Astrocyte of the spinal cord (primary cell): ENCODE measurements at regions not wholly inside any gene's neighbourhood (a gene's known extent, or its start where the extent isn't known, plus 50 kb on each side); places are given as distances from the start of the nearest gene placed in this dataset.

Experiments
- DNase-seq: peaks from one replicate; pipeline ENCODE4 v3.0.0; 2011; ENCODE audit warnings: low read depth, low spot score
- H3K4me3 ChIP-seq: 2 replicates; pipeline ENCODE4 v1.5.1; 2011; ENCODE audit warnings: low read depth, mild to moderate bottlenecking, low read length, moderate library complexity
- in situ Hi-C: cut with HindIII; loops from 2 replicates; pipeline ENCODE4 v1.10.0; 2017; ENCODE audit warnings: low sequenced_read_pairs
- TF ChIP-seq, protein P1 (sequence below): IDR thresholded peaks from 2 replicates; pipeline ENCODE4 v1.5.1; 2012; ENCODE audit warnings: low read depth, mild to moderate bottlenecking, low read length, inconsistent platforms

DNA sequence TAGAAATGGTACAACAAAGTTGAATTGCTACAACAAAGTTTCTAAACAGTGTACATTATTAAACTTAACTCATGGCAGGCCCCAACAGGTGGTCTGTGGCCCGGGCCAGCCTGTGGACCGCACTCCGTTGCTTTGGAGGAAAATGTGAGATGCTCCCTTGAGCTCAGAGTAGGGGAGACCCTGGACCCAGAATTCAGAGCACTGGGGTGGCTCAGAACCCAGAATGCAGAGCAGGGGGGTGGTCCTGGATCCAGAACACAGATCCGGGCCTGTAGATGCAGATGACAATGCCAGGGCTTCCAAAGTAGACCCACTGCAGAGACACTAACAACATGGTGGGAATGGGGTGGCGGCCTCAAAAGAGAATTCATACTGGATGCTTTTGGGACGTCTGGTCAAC is 311.0 kb downstream of the NDUFA10 start:
- TF ChIP-seq, protein P1, sequence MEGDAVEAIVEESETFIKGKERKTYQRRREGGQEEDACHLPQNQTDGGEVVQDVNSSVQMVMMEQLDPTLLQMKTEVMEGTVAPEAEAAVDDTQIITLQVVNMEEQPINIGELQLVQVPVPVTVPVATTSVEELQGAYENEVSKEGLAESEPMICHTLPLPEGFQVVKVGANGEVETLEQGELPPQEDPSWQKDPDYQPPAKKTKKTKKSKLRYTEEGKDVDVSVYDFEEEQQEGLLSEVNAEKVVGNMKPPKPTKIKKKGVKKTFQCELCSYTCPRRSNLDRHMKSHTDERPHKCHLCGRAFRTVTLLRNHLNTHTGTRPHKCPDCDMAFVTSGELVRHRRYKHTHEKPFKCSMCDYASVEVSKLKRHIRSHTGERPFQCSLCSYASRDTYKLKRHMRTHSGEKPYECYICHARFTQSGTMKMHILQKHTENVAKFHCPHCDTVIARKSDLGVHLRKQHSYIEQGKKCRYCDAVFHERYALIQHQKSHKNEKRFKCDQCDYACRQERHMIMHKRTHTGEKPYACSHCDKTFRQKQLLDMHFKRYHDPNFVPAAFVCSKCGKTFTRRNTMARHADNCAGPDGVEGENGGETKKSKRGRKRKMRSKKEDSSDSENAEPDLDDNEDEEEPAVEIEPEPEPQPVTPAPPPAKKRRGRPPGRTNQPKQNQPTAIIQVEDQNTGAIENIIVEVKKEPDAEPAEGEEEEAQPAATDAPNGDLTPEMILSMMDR = no peak

DNA sequence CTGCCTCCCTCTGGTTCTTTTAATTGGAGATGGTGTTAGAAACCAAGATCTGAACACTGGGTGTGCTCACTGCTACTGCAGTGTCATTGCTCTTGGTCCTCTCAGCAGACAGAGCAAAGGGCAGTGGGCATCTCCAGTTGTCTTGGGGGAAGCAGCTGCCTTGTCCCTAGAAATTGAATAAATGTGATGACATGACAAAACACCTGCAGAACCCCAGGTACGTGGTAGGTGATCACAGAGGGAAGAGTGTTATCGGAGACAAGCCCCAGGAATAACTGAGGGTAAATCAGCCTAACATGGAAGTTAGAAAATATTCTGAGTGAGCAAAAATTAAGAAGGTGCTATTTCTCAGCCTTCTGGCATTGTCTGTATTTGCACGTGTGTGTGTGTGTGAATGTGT is 311.9 kb upstream of the HDAC4 start:
- no peak for DNase-seq
- H3K4me3 ChIP-seq = no peak overlapping the region
- TF ChIP-seq, protein P1 = no peak
- in situ Hi-C loops = no loop called here

More for the DNA sequence above, 311.0 kb downstream of the NDUFA10 start:
- H3K4me3 ChIP-seq = no peak overlapping the region
- no peak for DNase-seq
- in situ Hi-C loops = no loop called here

DNA sequence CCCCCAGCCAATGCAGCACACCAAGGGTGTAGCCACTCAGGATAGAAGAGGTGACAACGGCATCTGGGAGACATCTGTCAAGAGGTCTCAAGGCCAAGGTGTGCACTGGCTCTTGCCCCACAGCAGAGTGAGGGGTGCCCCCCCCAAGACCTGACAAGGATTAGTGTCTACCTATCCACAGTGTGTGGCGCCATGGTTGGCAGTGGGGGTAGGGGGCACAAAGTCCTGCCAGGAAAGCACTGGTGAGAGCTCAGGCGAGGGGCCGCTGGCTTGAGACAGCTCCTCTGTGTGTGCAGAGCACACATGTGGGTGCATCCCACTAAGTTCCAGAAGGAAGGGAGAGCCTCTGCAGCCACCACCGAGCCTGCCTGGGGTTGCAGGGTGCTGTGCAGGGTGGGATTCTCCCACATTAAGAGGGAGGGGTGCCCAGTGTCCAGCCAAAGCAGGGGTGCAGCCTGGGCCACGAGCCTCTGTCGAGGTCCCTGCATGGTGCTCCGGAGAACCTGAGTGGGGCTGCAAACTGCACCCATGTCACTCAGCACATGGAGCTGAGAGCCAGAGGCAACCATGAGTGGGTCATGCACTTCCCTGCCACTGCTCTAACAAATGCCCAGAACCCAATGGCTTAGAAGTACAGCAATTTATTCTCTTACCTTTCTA is 311.2 kb upstream of the HDAC4 start:
- no peak overlapping the region for H3K4me3 ChIP-seq
- no peak for DNase-seq
- TF ChIP-seq, protein P1 = no peak
- in situ Hi-C loops = no loop called here

DNA sequence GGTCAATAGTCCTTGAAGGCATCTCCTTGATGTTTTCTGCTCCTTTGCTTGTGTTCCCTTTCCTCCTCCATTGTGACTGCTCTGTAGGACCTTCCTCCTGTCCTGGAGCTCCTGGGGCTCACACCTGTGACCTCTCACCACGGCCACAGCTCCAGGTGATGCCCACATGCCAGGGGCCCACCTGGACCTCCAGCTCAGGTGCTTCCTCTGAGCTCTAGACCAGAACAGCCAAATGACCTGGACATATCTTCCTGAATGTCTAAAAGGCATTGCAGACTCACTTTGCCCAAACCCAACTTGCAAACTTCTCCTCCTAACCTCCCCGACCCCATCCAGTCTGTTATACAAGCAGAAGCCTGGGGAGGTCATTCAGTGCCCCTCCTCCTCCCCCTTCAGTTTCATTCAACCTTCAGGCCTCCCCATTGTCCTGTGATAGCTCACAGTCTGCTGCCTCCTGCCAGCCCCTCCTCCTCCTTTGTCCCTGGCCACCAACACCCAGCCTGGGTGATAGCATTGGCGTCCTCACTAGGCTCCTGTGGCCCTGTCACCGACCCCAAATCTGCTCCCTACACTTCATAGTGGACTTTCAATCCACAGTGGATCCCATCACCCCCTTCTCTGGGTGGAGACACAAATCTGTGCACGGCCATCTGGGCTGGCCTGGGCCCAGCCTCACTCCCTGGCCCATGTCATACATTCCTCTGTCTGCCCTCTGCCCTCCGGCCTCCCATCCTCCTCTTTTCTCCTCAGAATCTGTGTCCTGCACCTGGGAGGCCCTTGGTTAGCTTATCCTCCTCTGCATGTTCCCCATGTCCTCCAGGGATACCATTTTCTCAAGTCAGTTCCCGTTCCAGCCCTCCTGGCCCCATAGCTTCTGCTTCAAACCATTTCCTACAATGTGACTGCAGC is 310.4 kb upstream of the HDAC4 start:
- DNase-seq = no peak
- no peak overlapping the region for H3K4me3 ChIP-seq
- TF ChIP-seq, protein P1 = no peak
- in situ Hi-C loops = no loop called here

DNA sequence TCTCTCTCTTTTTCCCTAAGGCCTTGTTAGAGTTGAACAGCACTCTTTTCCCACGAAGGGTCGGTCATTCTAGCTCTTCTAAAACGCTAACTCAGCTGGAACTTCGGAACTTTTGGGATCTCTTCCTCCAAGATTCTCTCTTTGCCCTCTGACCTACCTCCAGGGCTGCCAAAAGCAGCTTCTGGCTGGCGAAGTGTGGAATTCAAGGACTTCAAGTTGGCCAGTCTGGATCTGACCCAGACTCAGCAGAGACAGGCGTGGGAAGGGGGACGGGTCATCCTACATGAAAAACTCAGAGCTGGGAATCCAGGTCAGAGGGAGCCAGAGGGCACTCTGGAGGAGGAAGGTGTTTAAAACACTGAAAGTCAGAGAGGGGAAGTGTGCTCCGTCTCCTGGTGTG is 305.5 kb upstream of the HDAC4 start:
- in situ Hi-C loops = no loop called here
- H3K4me3 ChIP-seq = no peak overlapping the region
- no peak for DNase-seq
- TF ChIP-seq, protein P1 = no peak

DNA sequence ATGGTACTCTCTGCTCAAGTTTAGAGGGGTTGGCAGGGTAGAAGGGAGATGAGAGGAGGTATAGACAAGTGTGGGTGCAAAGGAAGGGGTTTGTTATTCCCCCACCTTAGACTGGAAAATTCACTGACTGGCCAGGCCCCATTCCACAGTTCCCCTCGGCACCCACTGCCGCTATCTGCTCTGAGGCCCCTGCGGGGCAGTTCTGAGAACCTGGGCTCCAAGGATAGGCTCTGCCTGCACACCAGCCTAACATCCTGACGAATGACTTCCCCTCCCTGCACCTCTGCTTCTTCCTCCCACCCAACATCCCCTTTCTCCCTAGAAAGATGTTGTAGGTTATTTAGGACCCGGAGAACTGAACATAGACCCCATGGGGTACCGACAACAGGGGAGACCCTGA is 303.9 kb upstream of the HDAC4 start:
- TF ChIP-seq, protein P1 = no peak
- no peak for DNase-seq
- H3K4me3 ChIP-seq = no peak overlapping the region
- in situ Hi-C loops = no loop called here
